Osteocyte (in vitro differentiated cells): ENCODE measurements at regions not wholly inside any gene's neighbourhood (a gene's known extent, or its start where the extent isn't known, plus 50 kb on each side); places are given as distances from the start of the nearest gene placed in this dataset.

Experiments used
- DNase-seq: peaks from one replicate; pipeline ENCODE4 v3.0.0; 2021; ENCODE audit warnings: mixed read lengths; ENCODE audit not compliant: unreplicated experiment; ENCODE audit errors: extremely low spot score
- H3K27ac Mint-ChIP-seq: one replicate; pipeline ENCODE4 v1.8.0; 2021; ENCODE audit warnings: mild to moderate bottlenecking, mixed read lengths; ENCODE audit not compliant: unreplicated experiment
- H3K27me3 Mint-ChIP-seq: one replicate; pipeline ENCODE4 v1.8.0; 2021; ENCODE audit warnings: mixed read lengths; ENCODE audit not compliant: unreplicated experiment
- H3K36me3 Mint-ChIP-seq: one replicate; pipeline ENCODE4 v1.8.0; 2021; ENCODE audit warnings: mixed read lengths; ENCODE audit not compliant: unreplicated experiment
- H3K4me1 Mint-ChIP-seq: one replicate; pipeline ENCODE4 v1.8.0; 2021; ENCODE audit warnings: mixed read lengths; ENCODE audit not compliant: unreplicated experiment
- H3K4me3 Mint-ChIP-seq: one replicate; pipeline ENCODE4 v1.8.0; 2021; ENCODE audit warnings: mild to moderate bottlenecking, moderate library complexity, mixed read lengths; ENCODE audit not compliant: unreplicated experiment
- H3K9me3 Mint-ChIP-seq: one replicate; pipeline ENCODE4 v1.8.0; 2021; ENCODE audit warnings: mixed read lengths; ENCODE audit not compliant: unreplicated experiment
- CTCF ChIP-seq: fragments of 200-600 bp; sonication (generic); IDR thresholded peaks from 2 replicates; pipeline ENCODE4 v1.5.0; 2021; ENCODE audit warnings: antibody characterized with exemption, mild to moderate bottlenecking, moderate library complexity

GRCh38 chr17:71791311-71791710, 329.5 kb upstream of the SOX9 start:
- no peaks in the 10 kb centered on the region for H3K9me3 Mint-ChIP-seq
- H3K36me3 Mint-ChIP-seq, result no peaks in the 10 kb centered on the region
- no peaks in the 10 kb centered on the region for H3K27me3 Mint-ChIP-seq
- TF ChIP-seq CTCF, result no peak
- no peak for DNase-seq
- peaks cover 33% of the 10 kb centered on the region for H3K4me1 Mint-ChIP-seq
- no peak overlapping the region for H3K4me3 Mint-ChIP-seq
- H3K27ac Mint-ChIP-seq, result no peak overlapping the region

GRCh38 chr17:71792966-71793365, 327.9 kb upstream of the SOX9 start:
- H3K4me1 Mint-ChIP-seq, result peaks cover 21% of the 10 kb centered on the region
- no peaks in the 10 kb centered on the region for H3K36me3 Mint-ChIP-seq
- no peak for DNase-seq
- no peaks in the 10 kb centered on the region for H3K27me3 Mint-ChIP-seq
- H3K4me3 Mint-ChIP-seq, result no peak overlapping the region
- no peak for TF ChIP-seq CTCF
- peak overlapping the region; percentile 58 for H3K27ac Mint-ChIP-seq
- no peaks in the 10 kb centered on the region for H3K9me3 Mint-ChIP-seq

- TF ChIP-seq CTCF, result no peak
- no peaks in the 10 kb centered on the region for H3K36me3 Mint-ChIP-seq
- no peak for DNase-seq
- peak overlapping the region; percentile 54 for H3K27ac Mint-ChIP-seq
- H3K4me3 Mint-ChIP-seq, result no peak overlapping the region
- no peaks in the 10 kb centered on the region for H3K27me3 Mint-ChIP-seq
- H3K4me1 Mint-ChIP-seq, result peaks cover 20% of the 10 kb centered on the region
- no peaks in the 10 kb centered on the region for H3K9me3 Mint-ChIP-seq
Measured at GRCh38 chr17:71793518-71793917, 327.3 kb upstream of the SOX9 start.

GRCh38 chr17:71798701-71799100, 322.1 kb upstream of the SOX9 start:
- H3K4me1 Mint-ChIP-seq, result peaks cover 1% of the 10 kb centered on the region
- DNase-seq, result no peak
- no peak overlapping the region for H3K27ac Mint-ChIP-seq
- TF ChIP-seq CTCF, result no peak
- H3K36me3 Mint-ChIP-seq, result no peaks in the 10 kb centered on the region
- H3K9me3 Mint-ChIP-seq, result no peaks in the 10 kb centered on the region
- H3K27me3 Mint-ChIP-seq, result peaks cover 4% of the 10 kb centered on the region
- H3K4me3 Mint-ChIP-seq, result no peak overlapping the region

GRCh38 chr17:71799657-71800056, 321.2 kb upstream of the SOX9 start:
- H3K4me3 Mint-ChIP-seq, result no peak overlapping the region
- no peaks in the 10 kb centered on the region for H3K9me3 Mint-ChIP-seq
- H3K36me3 Mint-ChIP-seq, result no peaks in the 10 kb centered on the region
- H3K4me1 Mint-ChIP-seq, result no peaks in the 10 kb centered on the region
- DNase-seq, result no peak
- H3K27me3 Mint-ChIP-seq, result peaks cover 4% of the 10 kb centered on the region
- no peak overlapping the region for H3K27ac Mint-ChIP-seq
- no peak for TF ChIP-seq CTCF
